ENCODE measurements at regions not wholly inside any gene's neighbourhood (a gene's known extent, or its start where the extent isn't known, plus 50 kb on each side); places are given as distances from the start of the nearest gene placed in this dataset.

DNA sequence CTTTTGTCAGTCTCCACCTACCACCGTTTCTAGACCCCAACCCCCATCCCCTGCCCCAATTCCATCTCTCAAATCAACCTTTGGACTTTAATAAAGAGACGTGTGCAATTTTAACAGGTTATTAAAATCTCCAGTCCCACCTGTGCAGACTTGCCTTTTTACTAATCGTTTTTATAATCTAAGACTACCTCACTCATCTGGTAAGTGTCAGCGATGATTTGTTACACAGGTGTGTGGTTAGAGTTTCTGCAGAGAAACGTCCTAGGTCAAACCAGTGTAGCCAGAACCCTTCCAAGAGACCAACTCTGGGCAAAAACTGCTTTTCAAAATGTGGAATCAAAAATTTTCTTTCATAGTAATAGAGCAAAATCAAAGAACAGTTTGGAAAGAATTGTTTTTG, 60.4 kb upstream of the PELI2 start:
- Histone ChIP-seq H3K36me3 (ENCODE audit: insufficient read depth, low read length, poor library complexity, severe bottlenecking) (no peaks in the 10 kb centered on the region), H3K27ac (ENCODE audit: low read depth, low read length, poor library complexity, severe bottlenecking) (no peak overlapping the region), H3K9me3 (ENCODE audit: low read depth, low read length, poor library complexity, severe bottlenecking) (no peaks in the 10 kb centered on the region), H3K4me3 (ENCODE audit: low read depth, low read length, poor library complexity, severe bottlenecking) (no peak overlapping the region), H3K27me3 (replicated peaks; ENCODE audit: insufficient read depth, low read depth, low read length, poor library complexity) (peaks cover 6% of the 10 kb centered on the region), H3K4me1 (ENCODE audit: insufficient read depth, low read length, poor library complexity, severe bottlenecking) (no peaks in the 10 kb centered on the region)
- TF ChIP-seq EZH2 (IDR thresholded peaks at IDR 0.05; ENCODE audit: borderline replicate concordance, low read depth, low read length, poor library complexity, severe bottlenecking): no peak
- TF ChIP-seq, protein P1, sequence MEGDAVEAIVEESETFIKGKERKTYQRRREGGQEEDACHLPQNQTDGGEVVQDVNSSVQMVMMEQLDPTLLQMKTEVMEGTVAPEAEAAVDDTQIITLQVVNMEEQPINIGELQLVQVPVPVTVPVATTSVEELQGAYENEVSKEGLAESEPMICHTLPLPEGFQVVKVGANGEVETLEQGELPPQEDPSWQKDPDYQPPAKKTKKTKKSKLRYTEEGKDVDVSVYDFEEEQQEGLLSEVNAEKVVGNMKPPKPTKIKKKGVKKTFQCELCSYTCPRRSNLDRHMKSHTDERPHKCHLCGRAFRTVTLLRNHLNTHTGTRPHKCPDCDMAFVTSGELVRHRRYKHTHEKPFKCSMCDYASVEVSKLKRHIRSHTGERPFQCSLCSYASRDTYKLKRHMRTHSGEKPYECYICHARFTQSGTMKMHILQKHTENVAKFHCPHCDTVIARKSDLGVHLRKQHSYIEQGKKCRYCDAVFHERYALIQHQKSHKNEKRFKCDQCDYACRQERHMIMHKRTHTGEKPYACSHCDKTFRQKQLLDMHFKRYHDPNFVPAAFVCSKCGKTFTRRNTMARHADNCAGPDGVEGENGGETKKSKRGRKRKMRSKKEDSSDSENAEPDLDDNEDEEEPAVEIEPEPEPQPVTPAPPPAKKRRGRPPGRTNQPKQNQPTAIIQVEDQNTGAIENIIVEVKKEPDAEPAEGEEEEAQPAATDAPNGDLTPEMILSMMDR (conservative IDR thresholded peaks at IDR 0.05; ENCODE audit: low read depth, low read length): no peak
- BruUV-seq (replicated peaks): no TSS peak
- POLR2A ChIA-PET (ENCODE audit: low non-redundant PET): no interaction called here
- intact Hi-C loops (cut with micrococcal nuclease; ENCODE audit: unreplicated experiment): no loop called here
- no peak for DNase-seq (ENCODE audit: low spot score)
- CTCF ChIA-PET: no interaction called here

- H3K4me3 ChIP-seq (ENCODE audit: low read depth, low read length, poor library complexity, severe bottlenecking): no peak overlapping the region
- no TSS peak for BruUV-seq (replicated peaks)
- H3K27me3 ChIP-seq (replicated peaks; ENCODE audit: insufficient read depth, low read depth, low read length, poor library complexity): peaks cover 6% of the 10 kb centered on the region
- H3K36me3 ChIP-seq (ENCODE audit: insufficient read depth, low read length, poor library complexity, severe bottlenecking): no peaks in the 10 kb centered on the region
- H3K27ac ChIP-seq (ENCODE audit: low read depth, low read length, poor library complexity, severe bottlenecking): no peak overlapping the region
- intact Hi-C loops (cut with micrococcal nuclease; ENCODE audit: unreplicated experiment): no loop called here
- no peaks in the 10 kb centered on the region for H3K9me3 ChIP-seq (ENCODE audit: low read depth, low read length, poor library complexity, severe bottlenecking)
- ChIA-PET POLR2A (ENCODE audit: low non-redundant PET) (no interaction called here), CTCF (no interaction called here)
- H3K4me1 ChIP-seq (ENCODE audit: insufficient read depth, low read length, poor library complexity, severe bottlenecking): no peaks in the 10 kb centered on the region
- TF ChIP-seq EZH2 (IDR thresholded peaks at IDR 0.05; ENCODE audit: borderline replicate concordance, low read depth, low read length, poor library complexity, severe bottlenecking): no peak
- TF ChIP-seq, protein P1 (conservative IDR thresholded peaks at IDR 0.05; ENCODE audit: low read depth, low read length): no peak
- no peak for DNase-seq (ENCODE audit: low spot score)
Measured at GRCh38 chr14:56059054-56059453, 59.2 kb upstream of the PELI2 start.

DNA sequence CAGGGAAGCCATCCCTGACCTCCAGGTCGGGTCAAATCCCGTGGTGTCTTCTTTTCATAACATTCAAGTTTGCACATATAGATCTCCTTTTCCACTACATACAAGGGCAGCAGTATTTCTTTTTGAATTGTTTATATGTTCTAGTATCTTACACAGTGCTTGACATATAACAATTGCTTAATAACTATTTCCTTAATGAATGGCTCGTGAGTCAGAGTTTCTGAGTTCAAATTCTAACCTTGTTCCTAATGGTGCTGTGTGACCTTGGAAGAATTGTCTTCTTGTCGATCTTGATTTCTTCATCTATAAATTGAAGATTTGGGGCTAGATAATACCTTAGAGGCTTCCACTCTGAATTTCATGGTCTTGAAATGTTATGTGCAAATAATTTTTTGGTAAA, 57.2 kb upstream of the PELI2 start:
- CTCF ChIA-PET: no interaction called here
- DNase-seq (ENCODE audit: low spot score): no peak
- no peaks in the 10 kb centered on the region for H3K9me3 ChIP-seq (ENCODE audit: low read depth, low read length, poor library complexity, severe bottlenecking)
- BruUV-seq (replicated peaks): no TSS peak
- peaks cover 6% of the 10 kb centered on the region for H3K27me3 ChIP-seq (replicated peaks; ENCODE audit: insufficient read depth, low read depth, low read length, poor library complexity)
- TF ChIP-seq, protein P1 (conservative IDR thresholded peaks at IDR 0.05; ENCODE audit: low read depth, low read length): no peak
- no peak for TF ChIP-seq EZH2 (IDR thresholded peaks at IDR 0.05; ENCODE audit: borderline replicate concordance, low read depth, low read length, poor library complexity, severe bottlenecking)
- POLR2A ChIA-PET (ENCODE audit: low non-redundant PET): no interaction called here
- intact Hi-C loops (cut with micrococcal nuclease; ENCODE audit: unreplicated experiment): no loop called here
- no peak overlapping the region for H3K27ac ChIP-seq (ENCODE audit: low read depth, low read length, poor library complexity, severe bottlenecking)
- H3K4me1 ChIP-seq (ENCODE audit: insufficient read depth, low read length, poor library complexity, severe bottlenecking): no peaks in the 10 kb centered on the region
- no peak overlapping the region for H3K4me3 ChIP-seq (ENCODE audit: low read depth, low read length, poor library complexity, severe bottlenecking)
- H3K36me3 ChIP-seq (ENCODE audit: insufficient read depth, low read length, poor library complexity, severe bottlenecking): no peaks in the 10 kb centered on the region
